ENCODE measurements at regions not wholly inside any gene's neighbourhood (a gene's known extent, or its start where the extent isn't known, plus 50 kb on each side); places are given as distances from the start of the nearest gene placed in this dataset.

DNA sequence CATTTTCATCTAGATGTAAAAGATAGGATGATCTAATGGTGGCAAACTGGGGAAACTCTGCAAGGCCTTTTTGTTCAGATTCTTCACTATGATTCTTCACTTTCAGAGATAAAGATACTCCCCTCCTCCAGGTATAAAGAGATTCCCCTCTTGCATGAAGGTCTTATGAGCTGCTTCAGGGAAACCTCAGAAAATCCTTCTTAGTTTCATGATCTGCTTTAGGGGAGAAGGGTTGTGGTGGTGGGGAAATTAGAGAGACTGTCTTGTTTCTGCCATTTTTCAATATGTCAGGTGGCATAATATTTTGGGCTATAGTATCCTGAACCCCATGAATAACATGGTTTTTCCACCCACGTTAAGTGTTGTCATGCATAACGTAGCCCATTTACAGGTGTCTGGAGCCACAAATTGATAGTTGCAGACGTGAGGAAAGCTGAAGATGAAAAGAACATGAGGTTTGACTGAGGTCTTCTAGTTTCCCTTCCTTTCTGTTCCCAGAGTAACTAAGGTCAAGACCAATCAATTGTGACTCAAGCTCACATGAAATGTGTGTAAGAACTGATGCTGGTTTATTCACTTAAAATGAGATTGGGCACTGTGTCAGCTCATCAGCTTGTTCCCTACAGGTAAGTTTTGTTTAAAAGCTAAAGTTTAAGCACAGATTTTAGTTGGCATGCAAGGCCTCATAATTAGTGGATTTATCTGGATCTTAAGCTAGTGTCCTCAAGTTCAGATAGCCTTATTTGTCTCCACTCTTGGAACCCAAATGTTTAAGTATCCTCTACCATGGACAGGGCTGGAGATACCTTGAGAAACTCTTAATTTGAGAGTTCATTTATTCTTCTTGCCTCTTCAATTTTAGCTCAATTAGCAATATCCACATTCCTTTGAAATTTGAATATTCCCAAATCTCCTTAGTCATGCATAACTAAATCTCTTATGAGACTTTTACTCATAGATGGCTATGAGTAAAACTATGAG is 304.5 kb upstream of the FANCL start:
- no peak for DNase-seq (ENCODE audit: low read depth)
- H3K4me3 ChIP-seq (ENCODE audit: low read depth, low read length): no peak overlapping the region
- TF ChIP-seq, protein P1, sequence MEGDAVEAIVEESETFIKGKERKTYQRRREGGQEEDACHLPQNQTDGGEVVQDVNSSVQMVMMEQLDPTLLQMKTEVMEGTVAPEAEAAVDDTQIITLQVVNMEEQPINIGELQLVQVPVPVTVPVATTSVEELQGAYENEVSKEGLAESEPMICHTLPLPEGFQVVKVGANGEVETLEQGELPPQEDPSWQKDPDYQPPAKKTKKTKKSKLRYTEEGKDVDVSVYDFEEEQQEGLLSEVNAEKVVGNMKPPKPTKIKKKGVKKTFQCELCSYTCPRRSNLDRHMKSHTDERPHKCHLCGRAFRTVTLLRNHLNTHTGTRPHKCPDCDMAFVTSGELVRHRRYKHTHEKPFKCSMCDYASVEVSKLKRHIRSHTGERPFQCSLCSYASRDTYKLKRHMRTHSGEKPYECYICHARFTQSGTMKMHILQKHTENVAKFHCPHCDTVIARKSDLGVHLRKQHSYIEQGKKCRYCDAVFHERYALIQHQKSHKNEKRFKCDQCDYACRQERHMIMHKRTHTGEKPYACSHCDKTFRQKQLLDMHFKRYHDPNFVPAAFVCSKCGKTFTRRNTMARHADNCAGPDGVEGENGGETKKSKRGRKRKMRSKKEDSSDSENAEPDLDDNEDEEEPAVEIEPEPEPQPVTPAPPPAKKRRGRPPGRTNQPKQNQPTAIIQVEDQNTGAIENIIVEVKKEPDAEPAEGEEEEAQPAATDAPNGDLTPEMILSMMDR (IDR thresholded peaks at IDR 0.05; ENCODE audit: insufficient read depth, low read length, poor library complexity, severe bottlenecking): no peak
- H3K36me3 ChIP-seq (ENCODE audit: control insufficient read depth, insufficient read depth, low read length): no peaks in the 10 kb centered on the region
- no peaks in the 10 kb centered on the region for H3K27me3 ChIP-seq (ENCODE audit: control insufficient read depth, insufficient read depth, low read length)

DNA sequence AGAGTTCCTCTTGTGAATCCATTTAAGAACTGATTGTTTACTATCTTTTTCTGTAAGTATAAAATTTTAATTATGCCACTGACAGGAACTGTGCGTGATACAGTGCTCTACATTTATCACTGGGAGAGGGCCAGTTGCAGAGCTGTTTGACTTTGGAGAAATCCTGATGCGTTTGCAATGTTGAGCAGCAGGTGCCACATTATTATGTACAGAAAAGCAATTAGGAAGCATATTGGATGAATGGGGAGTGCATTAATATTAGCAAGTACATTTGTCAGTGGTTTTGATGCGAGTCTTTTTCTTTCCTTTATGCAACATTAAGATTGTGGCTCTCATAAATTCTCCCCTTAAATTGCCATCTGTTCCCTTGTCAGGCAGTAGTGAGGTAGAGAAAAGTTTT is 302.3 kb upstream of the FANCL start:
- no peak for DNase-seq (ENCODE audit: low read depth)
- TF ChIP-seq, protein P1 (IDR thresholded peaks at IDR 0.05; ENCODE audit: insufficient read depth, low read length, poor library complexity, severe bottlenecking): no peak
- no peaks in the 10 kb centered on the region for H3K36me3 ChIP-seq (ENCODE audit: control insufficient read depth, insufficient read depth, low read length)
- H3K4me3 ChIP-seq (ENCODE audit: low read depth, low read length): no peak overlapping the region
- H3K27me3 ChIP-seq (ENCODE audit: control insufficient read depth, insufficient read depth, low read length): no peaks in the 10 kb centered on the region

DNA sequence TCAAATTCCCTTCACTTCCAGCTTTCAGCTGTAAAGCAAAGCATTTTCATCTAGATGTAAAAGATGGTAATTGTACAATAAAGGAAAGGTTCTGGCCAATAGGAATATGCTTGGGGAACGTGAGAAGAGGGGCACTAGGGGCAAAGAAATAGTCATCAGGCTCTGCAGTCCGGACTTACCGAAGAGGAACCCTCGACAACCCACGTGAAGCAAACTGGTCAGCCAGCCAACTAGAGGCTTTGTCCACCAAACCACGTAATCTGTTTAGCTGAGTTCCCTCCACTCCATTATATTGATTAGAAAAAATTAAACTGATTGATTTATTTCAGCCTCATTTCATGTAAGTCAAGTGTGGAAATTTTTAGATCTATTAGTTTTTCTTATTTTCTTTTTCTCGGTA is 300.4 kb upstream of the FANCL start:
- no peaks in the 10 kb centered on the region for H3K27me3 ChIP-seq (ENCODE audit: control insufficient read depth, insufficient read depth, low read length)
- DNase-seq (ENCODE audit: low read depth): no peak
- H3K4me3 ChIP-seq (ENCODE audit: low read depth, low read length): no peak overlapping the region
- TF ChIP-seq, protein P1 (IDR thresholded peaks at IDR 0.05; ENCODE audit: insufficient read depth, low read length, poor library complexity, severe bottlenecking): no peak
- no peaks in the 10 kb centered on the region for H3K36me3 ChIP-seq (ENCODE audit: control insufficient read depth, insufficient read depth, low read length)

DNA sequence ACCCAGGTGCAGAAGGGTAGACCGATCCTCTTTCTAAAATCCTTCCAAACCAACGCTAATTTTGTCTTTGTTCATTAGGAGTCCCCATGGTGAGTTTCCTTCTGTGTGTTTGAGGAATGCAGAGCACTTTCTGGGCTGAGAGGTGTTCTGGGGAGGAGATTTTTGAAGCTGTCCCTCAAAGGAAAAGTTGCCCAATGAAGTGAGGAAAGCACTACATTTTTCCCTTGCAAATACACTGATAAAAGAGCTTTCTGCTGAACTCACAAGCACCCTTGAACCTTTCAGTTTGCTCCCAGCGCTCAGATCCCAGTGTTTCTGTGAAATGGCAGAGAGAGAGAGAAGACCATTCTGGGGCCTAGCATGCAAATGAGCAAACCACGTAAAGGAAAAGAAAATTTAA is 299.6 kb upstream of the FANCL start:
- no peaks in the 10 kb centered on the region for H3K27me3 ChIP-seq (ENCODE audit: control insufficient read depth, insufficient read depth, low read length)
- TF ChIP-seq, protein P1 (IDR thresholded peaks at IDR 0.05; ENCODE audit: insufficient read depth, low read length, poor library complexity, severe bottlenecking): no peak
- DNase-seq (ENCODE audit: low read depth): no peak
- H3K4me3 ChIP-seq (ENCODE audit: low read depth, low read length): no peak overlapping the region
- no peaks in the 10 kb centered on the region for H3K36me3 ChIP-seq (ENCODE audit: control insufficient read depth, insufficient read depth, low read length)

DNA sequence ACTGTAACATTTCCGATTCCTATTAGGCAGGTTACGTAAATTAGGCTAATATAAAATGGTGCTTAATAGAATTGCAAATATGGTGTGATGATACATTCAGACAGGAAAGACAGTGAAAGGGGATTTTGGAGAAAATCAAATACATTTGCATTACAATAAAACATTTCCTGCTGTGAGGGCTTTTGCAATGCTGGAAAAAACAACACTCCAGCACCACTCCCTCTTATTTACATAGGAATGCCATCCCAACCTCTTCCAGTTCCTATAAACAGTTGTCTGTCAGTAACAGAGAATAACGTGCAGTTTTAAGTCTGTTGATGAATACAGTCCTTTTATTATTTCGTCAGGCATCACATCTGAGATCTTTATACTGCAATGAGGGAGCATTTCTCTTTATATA is 298.8 kb upstream of the FANCL start:
- DNase-seq (ENCODE audit: low read depth): no peak
- TF ChIP-seq, protein P1 (IDR thresholded peaks at IDR 0.05; ENCODE audit: insufficient read depth, low read length, poor library complexity, severe bottlenecking): no peak
- Histone ChIP-seq H3K4me3 (ENCODE audit: low read depth, low read length) (no peak overlapping the region), H3K27me3 (ENCODE audit: control insufficient read depth, insufficient read depth, low read length) (no peaks in the 10 kb centered on the region), H3K36me3 (ENCODE audit: control insufficient read depth, insufficient read depth, low read length) (no peaks in the 10 kb centered on the region)

All from kidney epithelial cell (primary cell).